ENCODE measurements at regions not wholly inside any gene's neighbourhood (a gene's known extent, or its start where the extent isn't known, plus 50 kb on each side); places are given as distances from the start of the nearest gene placed in this dataset.
A peak's percentile ranks its signal among the peaks of the same experiment; 100 is the strongest.

DNA sequence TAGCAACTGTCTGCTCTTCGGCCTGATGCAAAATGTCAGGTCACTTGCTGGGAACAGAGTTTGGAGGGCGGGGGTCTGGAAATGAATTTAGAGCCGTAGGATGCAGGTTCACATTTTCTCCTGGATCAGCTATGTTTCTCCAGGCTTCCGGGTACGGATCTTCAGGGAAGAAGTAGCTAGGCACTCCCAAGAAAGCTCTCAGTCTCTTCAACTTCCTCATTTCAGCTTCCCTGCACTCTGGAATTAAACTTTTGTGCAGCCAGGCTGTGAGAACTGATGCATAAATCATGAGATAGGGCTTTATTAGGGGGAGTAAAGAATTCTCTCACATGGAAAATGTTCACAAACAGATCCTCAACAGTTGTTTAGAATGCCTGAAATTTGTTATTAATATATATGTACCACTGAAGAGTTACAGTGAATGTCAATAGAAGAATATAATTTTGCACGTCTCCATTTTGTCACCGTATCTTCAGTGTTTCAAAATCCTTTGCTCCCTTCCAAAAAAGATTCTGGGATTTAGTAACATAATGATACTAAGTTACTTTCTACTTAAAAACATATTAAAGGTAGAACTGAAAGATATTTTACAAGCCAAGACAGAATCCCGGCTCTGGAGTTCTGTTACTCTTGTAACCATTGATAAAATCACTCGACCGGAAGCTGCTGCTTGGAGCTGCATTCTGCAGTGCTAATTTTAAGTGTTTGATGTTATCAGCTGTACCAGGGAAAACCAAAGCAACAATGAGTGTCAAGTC is 178.5 kb upstream of the P2RY1 start:
- Histone ChIP-seq H3K9me3 (no peaks in the 10 kb centered on the region), H3K4me3 (ENCODE audit: low read depth, low read length) (peak overlapping the region; percentile 0; the same call in 1 of the 2 replicates), H3K27me3 (no peaks in the 10 kb centered on the region), H3K4me1 (peaks cover 20% of the 10 kb centered on the region), H3K36me3 (no peaks in the 10 kb centered on the region)
- DNase-seq: peak; percentile 57
- no peak for TF ChIP-seq CTCF (IDR thresholded peaks at IDR 0.05; ENCODE audit: low read depth, low read length)

DNA sequence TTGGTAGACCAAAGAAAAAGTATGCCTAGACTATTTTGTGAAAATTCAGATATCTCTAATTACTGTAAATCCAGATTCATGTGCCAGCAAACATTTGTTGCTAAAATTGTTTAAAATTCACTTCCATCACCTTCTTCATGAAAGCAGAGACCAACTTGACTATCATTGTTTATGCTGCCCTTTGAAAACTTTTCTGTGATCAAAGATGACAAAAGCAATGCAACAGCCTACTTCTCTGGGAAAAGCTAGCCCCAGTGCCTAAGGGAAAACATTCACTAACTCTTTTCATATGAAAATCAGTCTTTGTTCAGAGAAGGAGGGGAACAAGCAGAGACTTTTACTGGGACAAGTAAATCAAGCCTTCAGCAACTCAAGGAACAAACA is 178.0 kb upstream of the P2RY1 start:
- Histone ChIP-seq H3K36me3 (no peaks in the 10 kb centered on the region), H3K27me3 (no peaks in the 10 kb centered on the region), H3K4me1 (peaks cover 20% of the 10 kb centered on the region), H3K9me3 (no peaks in the 10 kb centered on the region), H3K4me3 (ENCODE audit: low read depth, low read length) (peak overlapping the region; percentile 0; the same call in 1 of the 2 replicates)
- no peak for DNase-seq
- no peak for TF ChIP-seq CTCF (IDR thresholded peaks at IDR 0.05; ENCODE audit: low read depth, low read length)

GRCh38 chr3:152658977-152659720 is 175.8 kb upstream of the P2RY1 start:
- no peaks in the 10 kb centered on the region for H3K27me3 ChIP-seq
- H3K36me3 ChIP-seq: no peaks in the 10 kb centered on the region
- DNase-seq: no peak
- peaks cover 20% of the 10 kb centered on the region for H3K4me1 ChIP-seq
- no peak overlapping the region for H3K4me3 ChIP-seq (ENCODE audit: low read depth, low read length)
- TF ChIP-seq CTCF (IDR thresholded peaks at IDR 0.05; ENCODE audit: low read depth, low read length): no peak
- no peaks in the 10 kb centered on the region for H3K9me3 ChIP-seq

GRCh38 chr3:152662157-152662556 is 172.8 kb upstream of the P2RY1 start:
- no peak for DNase-seq
- H3K4me1 ChIP-seq: peaks cover 4% of the 10 kb centered on the region
- TF ChIP-seq CTCF (IDR thresholded peaks at IDR 0.05; ENCODE audit: low read depth, low read length): no peak
- H3K4me3 ChIP-seq (ENCODE audit: low read depth, low read length): no peak overlapping the region
- no peaks in the 10 kb centered on the region for H3K36me3 ChIP-seq
- no peaks in the 10 kb centered on the region for H3K9me3 ChIP-seq
- no peaks in the 10 kb centered on the region for H3K27me3 ChIP-seq

DNA sequence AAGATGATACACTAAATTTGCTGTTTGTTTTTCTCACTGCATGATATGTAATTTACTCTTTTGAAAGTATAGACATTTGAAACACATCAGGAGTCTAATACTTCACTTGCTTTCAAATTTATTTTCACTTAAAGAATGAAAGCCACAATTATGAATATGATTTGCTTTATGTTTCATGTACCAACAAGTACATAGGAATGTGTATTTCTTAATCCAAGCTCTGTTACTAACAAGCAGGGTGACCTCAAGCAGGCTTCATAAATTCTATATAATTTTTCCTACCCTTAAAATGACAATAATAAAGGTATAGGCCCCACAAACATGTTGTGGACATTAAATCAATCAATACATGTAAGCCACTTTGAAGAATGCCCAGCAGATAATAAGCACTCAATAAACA is 170.2 kb upstream of the P2RY1 start:
- H3K4me3 ChIP-seq (ENCODE audit: low read depth, low read length): no peak overlapping the region
- no peak for TF ChIP-seq CTCF (IDR thresholded peaks at IDR 0.05; ENCODE audit: low read depth, low read length)
- H3K27me3 ChIP-seq: no peaks in the 10 kb centered on the region
- no peaks in the 10 kb centered on the region for H3K36me3 ChIP-seq
- H3K4me1 ChIP-seq: no peaks in the 10 kb centered on the region
- no peaks in the 10 kb centered on the region for H3K9me3 ChIP-seq
- DNase-seq: no peak

- Histone ChIP-seq H3K9me3 (no peaks in the 10 kb centered on the region), H3K36me3 (no peaks in the 10 kb centered on the region), H3K4me1 (no peaks in the 10 kb centered on the region), H3K4me3 (ENCODE audit: low read depth, low read length) (no peak overlapping the region), H3K27me3 (no peaks in the 10 kb centered on the region)
- DNase-seq: no peak
- no peak for TF ChIP-seq CTCF (IDR thresholded peaks at IDR 0.05; ENCODE audit: low read depth, low read length)
Measured at GRCh38 chr3:152667267-152667666, 167.7 kb upstream of the P2RY1 start.
